H1 (cell line): ENCODE measurements at regions not wholly inside any gene's neighbourhood (a gene's known extent, or its start where the extent isn't known, plus 50 kb on each side); places are given as distances from the start of the nearest gene placed in this dataset.

Experiments used
- CTCF ChIA-PET: fragments of 300-600 bp; sonication (Branson Sonifier 250); formaldehyde crosslinking; loops from one replicate; lab custom pipeline; 2021; ENCODE audit not compliant: partially characterized antibody; lab: Charles Lee
- POLR2A ChIA-PET: fragments of 300-600 bp; sonication (Branson Sonifier 250); formaldehyde crosslinking; loops from one replicate; lab custom pipeline; 2021; ENCODE audit warnings: inconsistent platforms; ENCODE audit not compliant: partially characterized antibody; lab: Charles Lee
- DNase-seq, 2 experiments: peaks; one replicate each; pipeline versions ENCODE4 v3.0.0 to v3.0.0-alpha.2; 2010 to 2022; ENCODE audit warnings: low spot score in 2 of 2, low read depth in 1 of 2, mixed read lengths in 1 of 2
- FAIRE-seq: peaks from 2 replicates; lab custom pipeline; 2011; peaks lifted over from hg19 to GRCh38; lab: Jason Lieb, UNC
- H2AFZ ChIP-seq: 2 replicates; pipeline ENCODE4 v1.8.1; 2012; ENCODE audit warnings: low read length, inconsistent platforms
- H2AK5ac ChIP-seq: 2 replicates; pipeline ENCODE4 v1.6.1; 2013; ENCODE audit warnings: low read depth, low read length
- H2BK120ac ChIP-seq: replicated peaks from 2 replicates; pipeline ENCODE3; 2013; ENCODE audit warnings: low read depth, low read length, inconsistent platforms
- H2BK12ac ChIP-seq: 2 replicates; pipeline ENCODE4 v1.6.1; 2013; ENCODE audit warnings: low read depth, low read length
- H2BK15ac ChIP-seq: 2 replicates; pipeline ENCODE4 v1.6.1; 2013; ENCODE audit warnings: low read length
- H2BK20ac ChIP-seq: 2 replicates; pipeline ENCODE4 v1.6.1; 2013; ENCODE audit warnings: low read length
- H2BK5ac ChIP-seq: 2 replicates; pipeline ENCODE4 v1.6.1; 2013; ENCODE audit warnings: low read depth, low read length
- H3K14ac ChIP-seq: 2 replicates; pipeline ENCODE4 v1.6.1; 2013; ENCODE audit warnings: inconsistent platforms; ENCODE audit not compliant: insufficient read length
- H3K18ac ChIP-seq: 2 replicates; pipeline ENCODE4 v1.6.1; 2013; ENCODE audit warnings: low read length; ENCODE audit errors: extremely low read depth
- H3K23ac ChIP-seq: 2 replicates; pipeline ENCODE4 v1.6.1; 2013; ENCODE audit warnings: inconsistent platforms; ENCODE audit not compliant: insufficient read length
- H3K23me2 ChIP-seq: 2 replicates; pipeline ENCODE4 v1.6.1; 2013; ENCODE audit warnings: low read depth, low read length
- H3K27ac ChIP-seq: 2 replicates; pipeline ENCODE4 v1.6.1; 2011; ENCODE audit warnings: low read depth, low read length, inconsistent platforms
- H3K27me3 ChIP-seq, 4 experiments: replicated peaks in 1 of 4; 1 replicate in 1 of 4; 2 replicates in 3 of 4; pipeline versions ENCODE4 v1.6.1 to v1.8.1; 2011 to 2013; ENCODE audit warnings: low read length in 3 of 4, mild to moderate bottlenecking in 3 of 4, inconsistent platforms in 2 of 4, mixed read lengths in 2 of 4, moderate library complexity in 1 of 4; ENCODE audit not compliant: control insufficient read depth in 3 of 4, insufficient read depth in 3 of 4; ENCODE audit errors: extremely low read depth in 1 of 4
- H3K36me3 ChIP-seq, 4 experiments: 2 replicates each; pipeline versions ENCODE4 v1.6.1 to v1.8.1; 2011 to 2013; ENCODE audit warnings: mild to moderate bottlenecking in 4 of 4, low read length in 3 of 4, moderate library complexity in 2 of 4, control low read depth in 1 of 4, inconsistent platforms in 1 of 4; ENCODE audit not compliant: insufficient read depth in 4 of 4, control insufficient read depth in 2 of 4
- H3K4ac ChIP-seq: replicated peaks from 2 replicates; pipeline ENCODE3; 2013; ENCODE audit warnings: low read length, low read depth, mixed read lengths, inconsistent platforms; ENCODE audit not compliant: insufficient read length
- H3K4me1 ChIP-seq, 4 experiments: replicated peaks in 1 of 4; 1 replicate in 1 of 4; 2 replicates in 3 of 4; pipeline versions ENCODE4 v1.6.1 to v1.8.1; 2011 to 2013; ENCODE audit warnings: low read length in 3 of 4, inconsistent platforms in 2 of 4, mixed read lengths in 1 of 4; ENCODE audit not compliant: insufficient read depth in 4 of 4, control insufficient read depth in 3 of 4
- H3K4me2 ChIP-seq, 2 experiments: 2 replicates each; pipeline versions ENCODE4 v1.6.1 to v1.8.1; 2011 to 2013; ENCODE audit warnings: low read depth in 2 of 2, low read length in 2 of 2, control low read depth in 1 of 2, inconsistent platforms in 1 of 2, mild to moderate bottlenecking in 1 of 2; ENCODE audit not compliant: insufficient read depth in 1 of 2
- H3K4me3 ChIP-seq, 4 experiments: fragments of 200-600, 300-600 bp in 1 of 4; sonication (generic), shearing (Covaris generic), sonication (Bioruptor Twin) in 1 of 4; 2 replicates each; pipeline versions ENCODE4 v1.5.1 to v1.8.1; 2011 to 2016; ENCODE audit warnings: low read length in 4 of 4, low read depth in 3 of 4, control low read depth in 2 of 4, inconsistent platforms in 2 of 4, mild to moderate bottlenecking in 2 of 4, mixed read lengths in 1 of 4, moderate library complexity in 1 of 4; ENCODE audit not compliant: insufficient read depth in 2 of 4; ENCODE audit errors: extremely low read depth in 1 of 4
- H3K56ac ChIP-seq: replicated peaks from 2 replicates; pipeline ENCODE3; 2013; ENCODE audit warnings: low read depth, mild to moderate bottlenecking, mixed read lengths, low read length, inconsistent platforms; ENCODE audit not compliant: insufficient read length
- H3K79me1 ChIP-seq: 2 replicates; pipeline ENCODE4 v1.6.1; 2013; ENCODE audit warnings: low read depth, low read length, control low read depth
- H3K79me2 ChIP-seq, 2 experiments: 2 replicates each; pipeline versions ENCODE4 v1.6.1 to v1.8.1; 2012 to 2013; ENCODE audit warnings: low read length in 2 of 2, mild to moderate bottlenecking in 2 of 2, inconsistent platforms in 1 of 2; ENCODE audit not compliant: insufficient read depth in 2 of 2, control insufficient read depth in 1 of 2
- H3K9ac ChIP-seq, 4 experiments: replicated peaks in 1 of 4; 1 replicate in 1 of 4; 2 replicates in 3 of 4; pipeline versions ENCODE4 v1.6.1 to v1.8.1; 2011 to 2013; ENCODE audit warnings: low read depth in 3 of 4, low read length in 3 of 4, control low read depth in 2 of 4, mild to moderate bottlenecking in 2 of 4, moderate library complexity in 2 of 4, inconsistent platforms in 1 of 4; ENCODE audit errors: extremely low read depth in 1 of 4
- H3K9me3 ChIP-seq, 2 experiments: 2 replicates each; pipeline versions ENCODE4 v1.6.1 to v1.8.1; 2012 to 2013; ENCODE audit warnings: mild to moderate bottlenecking in 2 of 2, moderate library complexity in 2 of 2, control low read depth in 1 of 2, inconsistent platforms in 1 of 2, low read depth in 1 of 2, low read length in 1 of 2, mixed read lengths in 1 of 2; ENCODE audit not compliant: insufficient read depth in 2 of 2
- H4K20me1 ChIP-seq, 2 experiments: replicated peaks in 1 of 2; 2 replicates each; pipeline versions ENCODE3 to v1.8.1; 2011 to 2013; ENCODE audit warnings: inconsistent platforms in 2 of 2, low read length in 2 of 2, mild to moderate bottlenecking in 1 of 2; ENCODE audit not compliant: insufficient read depth in 2 of 2, control insufficient read depth in 1 of 2
- H4K5ac ChIP-seq: 2 replicates; pipeline ENCODE4 v1.6.1; 2013; ENCODE audit warnings: low read length, low read depth, mixed read lengths, inconsistent platforms; ENCODE audit not compliant: insufficient read length
- H4K8ac ChIP-seq: 2 replicates; pipeline ENCODE4 v1.8.0; 2013; ENCODE audit warnings: mild to moderate bottlenecking, moderate library complexity, low read length, inconsistent platforms; ENCODE audit not compliant: insufficient read depth; ENCODE audit errors: extremely low read depth
- H4K91ac ChIP-seq: replicated peaks from 2 replicates; pipeline ENCODE3; 2013; ENCODE audit warnings: low read length, mixed read lengths, inconsistent platforms; ENCODE audit not compliant: insufficient read length
- ATF2 ChIP-seq: IDR thresholded peaks from 2 replicates; pipeline ENCODE4 v1.6.1; 2012; ENCODE audit warnings: low read length, inconsistent platforms
- GABPA ChIP-seq: IDR thresholded peaks from 2 replicates; pipeline ENCODE4 v1.6.1; 2011; ENCODE audit warnings: mild to moderate bottlenecking, low read length, moderate library complexity, borderline replicate concordance; ENCODE audit not compliant: insufficient read depth
- NRF1 ChIP-seq: IDR thresholded peaks from 2 replicates; pipeline ENCODE4 v1.6.1; 2011; ENCODE audit warnings: mild to moderate bottlenecking, low read depth, low read length, improper control_type of control experiment
- SP4 ChIP-seq: IDR thresholded peaks from 2 replicates; pipeline ENCODE4 v1.6.1; 2012; ENCODE audit warnings: low read length, inconsistent platforms
- WGBS, 2 experiments: shearing (Covaris generic) in 1 of 2; methylation state at CpG; one replicate each; pipeline versions ENCODE4 v1.1.6 to v1.1.7; 2013 to 2015; ENCODE audit warnings: low lambda C conversion rate in 2 of 2, mixed read lengths in 2 of 2, inconsistent platforms in 1 of 2, low coverage in 1 of 2, missing lambda C conversion rate in 1 of 2; ENCODE audit not compliant: insufficient replicate concordance in 2 of 2, insufficient coverage in 1 of 2, insufficient read length in 1 of 2; ENCODE audit errors: extremely low coverage in 1 of 2, missing lambda C conversion rate in 1 of 2; 5-methylcytosine and 5-hydroxymethylcytosine counted together

- no peak overlapping the region for H3K23ac ChIP-seq
- CTCF ChIA-PET: interaction anchor here (1.6 kb wide), 1 partner anchor 294 kb away, joined by 3 read pairs; no protein-coding TSS in a partner anchor
- H4K5ac ChIP-seq: no peak overlapping the region
- no peak overlapping the region for H2BK12ac ChIP-seq
- no peak overlapping the region for H4K91ac ChIP-seq
- H3K9me3 ChIP-seq: no peaks in the 10 kb centered on the region
- WGBS, 2 experiments: 92% methylated on average over 4 of the region's 4 CpGs; no CpG with 5 or more reads in 1 of the 2 experiments
- H3K14ac ChIP-seq: no peak overlapping the region
- H3K4me3 ChIP-seq: no peak overlapping the region
- H4K8ac ChIP-seq: no peak overlapping the region
- FAIRE-seq: no peak
- no peak overlapping the region for H3K4ac ChIP-seq
- DNase-seq: no peak
- no peak overlapping the region for H2BK20ac ChIP-seq
- no peak overlapping the region for H3K56ac ChIP-seq
- no peak overlapping the region for H2BK5ac ChIP-seq
- POLR2A ChIA-PET: no interaction called here
- no peak overlapping the region for H3K9ac ChIP-seq
- H3K27me3 ChIP-seq: no peaks in the 10 kb centered on the region
- H2BK15ac ChIP-seq: no peak overlapping the region
- H3K27ac ChIP-seq: no peak overlapping the region
- H3K18ac ChIP-seq: no peak overlapping the region
- no peaks in the 10 kb centered on the region for H3K23me2 ChIP-seq
- H3K4me2 ChIP-seq: no peak overlapping the region
- TF ChIP-seq NRF1 (no peak), GABPA (no peak), ATF2 (no peak), SP4 (no peak)
- peaks cover 0 to 4% (median 0%) of the 10 kb centered on the region in 4 experiments; a peak in 3 of 7 replicates for H3K4me1 ChIP-seq
- no peak overlapping the region for H2BK120ac ChIP-seq
- no peak overlapping the region for H2AK5ac ChIP-seq
- no peaks in the 10 kb centered on the region for H3K36me3 ChIP-seq
- no peaks in the 10 kb centered on the region for H3K79me1 ChIP-seq
- no peaks in the 10 kb centered on the region for H4K20me1 ChIP-seq
- H3K79me2 ChIP-seq: no peaks in the 10 kb centered on the region
- no peak overlapping the region for H2AFZ ChIP-seq
Measured at GRCh38 chr1:208358651-208359050, 114.5 kb upstream of the PLXNA2 start.
